Panc1 (cell line): ENCODE measurements at regions not wholly inside any gene's neighbourhood (a gene's known extent, or its start where the extent isn't known, plus 50 kb on each side); places are given as distances from the start of the nearest gene placed in this dataset.

Experiments
- ATAC-seq: fragments of 200-7000 bp; cut with Tn5 transposase; 2 replicates; pipeline ENCODE4 v1.9.1; 2020; ENCODE audit warnings: mild to moderate bottlenecking, moderate library complexity
- BruUV-seq: library from RNA; stranded (reverse); fragments of 400-500 nt; replicated peaks from 2 replicates; lab custom pipeline; 2021; lab: Mats Ljungman, UMichigan
- CTCF ChIA-PET: fragments of 300-600 bp; sonication (Branson Sonifier 250); formaldehyde crosslinking; loops from one replicate; lab custom pipeline; 2022; ENCODE audit warnings: antibody characterized with exemption; lab: Charles Lee
- POLR2A ChIA-PET: fragments of 300-600 bp; sonication (Branson Sonifier 250); formaldehyde crosslinking; loops from one replicate; lab custom pipeline; 2022; ENCODE audit warnings: antibody characterized with exemption; lab: Charles Lee
- DNase-seq: peaks from one replicate; pipeline ENCODE4 v3.0.0-alpha.2; 2010; ENCODE audit warnings: low read depth, low spot score
- H3K27ac ChIP-seq: 2 replicates; pipeline ENCODE4 v1.5.1; 2011; ENCODE audit warnings: mild to moderate bottlenecking, low read length, inconsistent platforms
- H3K27me3 ChIP-seq: fragments of 200-500 bp; sonication (Bioruptor generic); 2 replicates; pipeline ENCODE4 v1.6.0; 2014; ENCODE audit warnings: low read length, inconsistent platforms; ENCODE audit not compliant: control insufficient read depth, insufficient read depth
- H3K36me3 ChIP-seq: fragments of 200-500 bp; sonication (Bioruptor generic); 2 replicates; pipeline ENCODE4 v1.5.1; 2014; ENCODE audit warnings: inconsistent platforms, mild to moderate bottlenecking, low read length, moderate library complexity; ENCODE audit not compliant: control insufficient read depth, insufficient read depth
- H3K4me1 ChIP-seq: 2 replicates; pipeline ENCODE4 v1.5.1; 2011; ENCODE audit warnings: inconsistent platforms, mild to moderate bottlenecking, low read length, moderate library complexity; ENCODE audit not compliant: control insufficient read depth, insufficient read depth
- H3K4me3 ChIP-seq, 2 experiments: 2 replicates each; pipeline ENCODE4 v1.5.1; 2011 to 2012; ENCODE audit warnings: low read depth in 2 of 2, low read length in 2 of 2, mild to moderate bottlenecking in 2 of 2, inconsistent platforms in 1 of 2, moderate library complexity in 1 of 2
- H3K9me3 ChIP-seq: fragments of 200-500 bp; sonication (Bioruptor generic); 2 replicates; pipeline ENCODE4 v1.5.1; 2014; ENCODE audit warnings: low read depth, mild to moderate bottlenecking, inconsistent platforms, low read length, moderate library complexity; ENCODE audit not compliant: control insufficient read depth, insufficient read depth
- CTCF ChIP-seq: fragments of 450-650 bp; IDR thresholded peaks from 2 replicates; pipeline ENCODE4 v1.5.1; 2017; ENCODE audit warnings: mild to moderate bottlenecking
- POLR2AphosphoS5 ChIP-seq: IDR thresholded peaks from 2 replicates; pipeline ENCODE4 v1.6.1; 2012; ENCODE audit warnings: mild to moderate bottlenecking, low read depth, low read length, moderate library complexity
- SIN3A ChIP-seq: IDR thresholded peaks from 2 replicates; pipeline ENCODE4 v1.6.1; 2012; ENCODE audit warnings: low read depth, mild to moderate bottlenecking, low read length, moderate library complexity, borderline replicate concordance; ENCODE audit not compliant: insufficient read depth
- TCF7L2 ChIP-seq: IDR thresholded peaks from 2 replicates; pipeline ENCODE4 v1.6.1; 2011; ENCODE audit warnings: mild to moderate bottlenecking, low read depth, low read length, inconsistent platforms
- in situ Hi-C: cut with HindIII; loops from 2 replicates; pipeline ENCODE4 v1.10.0; 2016; ENCODE audit warnings: low sequenced_read_pairs, low pct_unique_long_range_greater_than_20kb
- intact Hi-C: fragments of 100-400 bp; cut with micrococcal nuclease; formaldehyde crosslinking; loops from one replicate; pipeline ENCODE4 v1.10.0; 2022; ENCODE audit not compliant: unreplicated experiment
- TF ChIP-seq, protein P1 (sequence below), 2 experiments: IDR thresholded peaks; 2 replicates each; pipeline ENCODE4 v1.6.1; 2011 to 2012; ENCODE audit warnings: low read depth in 2 of 2, control low read depth in 1 of 2, low read length in 1 of 2, mild to moderate bottlenecking in 1 of 2, moderate library complexity in 1 of 2; ENCODE audit not compliant: insufficient read depth in 1 of 2

GRCh38 chr11:93073026-93073425 is 103.6 kb downstream of the MTNR1B start:
- POLR2A ChIA-PET, result no interaction called here
- DNase-seq (no peak), ATAC-seq (no peak)
- Histone ChIP-seq H3K9me3 (no peaks in the 10 kb centered on the region), H3K36me3 (no peaks in the 10 kb centered on the region), H3K4me3 (no peak overlapping the region), H3K27ac (no peak overlapping the region), H3K4me1 (no peaks in the 10 kb centered on the region), H3K27me3 (no peaks in the 10 kb centered on the region)
- TF ChIP-seq CTCF (no peak), SIN3A (no peak), POLR2AphosphoS5 (no peak), TCF7L2 (no peak)
- TF ChIP-seq, protein P1, sequence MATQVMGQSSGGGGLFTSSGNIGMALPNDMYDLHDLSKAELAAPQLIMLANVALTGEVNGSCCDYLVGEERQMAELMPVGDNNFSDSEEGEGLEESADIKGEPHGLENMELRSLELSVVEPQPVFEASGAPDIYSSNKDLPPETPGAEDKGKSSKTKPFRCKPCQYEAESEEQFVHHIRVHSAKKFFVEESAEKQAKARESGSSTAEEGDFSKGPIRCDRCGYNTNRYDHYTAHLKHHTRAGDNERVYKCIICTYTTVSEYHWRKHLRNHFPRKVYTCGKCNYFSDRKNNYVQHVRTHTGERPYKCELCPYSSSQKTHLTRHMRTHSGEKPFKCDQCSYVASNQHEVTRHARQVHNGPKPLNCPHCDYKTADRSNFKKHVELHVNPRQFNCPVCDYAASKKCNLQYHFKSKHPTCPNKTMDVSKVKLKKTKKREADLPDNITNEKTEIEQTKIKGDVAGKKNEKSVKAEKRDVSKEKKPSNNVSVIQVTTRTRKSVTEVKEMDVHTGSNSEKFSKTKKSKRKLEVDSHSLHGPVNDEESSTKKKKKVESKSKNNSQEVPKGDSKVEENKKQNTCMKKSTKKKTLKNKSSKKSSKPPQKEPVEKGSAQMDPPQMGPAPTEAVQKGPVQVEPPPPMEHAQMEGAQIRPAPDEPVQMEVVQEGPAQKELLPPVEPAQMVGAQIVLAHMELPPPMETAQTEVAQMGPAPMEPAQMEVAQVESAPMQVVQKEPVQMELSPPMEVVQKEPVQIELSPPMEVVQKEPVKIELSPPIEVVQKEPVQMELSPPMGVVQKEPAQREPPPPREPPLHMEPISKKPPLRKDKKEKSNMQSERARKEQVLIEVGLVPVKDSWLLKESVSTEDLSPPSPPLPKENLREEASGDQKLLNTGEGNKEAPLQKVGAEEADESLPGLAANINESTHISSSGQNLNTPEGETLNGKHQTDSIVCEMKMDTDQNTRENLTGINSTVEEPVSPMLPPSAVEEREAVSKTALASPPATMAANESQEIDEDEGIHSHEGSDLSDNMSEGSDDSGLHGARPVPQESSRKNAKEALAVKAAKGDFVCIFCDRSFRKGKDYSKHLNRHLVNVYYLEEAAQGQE (IDR thresholded peaks at IDR 0.05; ENCODE audit: insufficient read depth in 1 of 2, low read depth in 2 of 2, low read length in 1 of 2), result no peak
- CTCF ChIA-PET, result no interaction called here
- no TSS peak for BruUV-seq
- intact Hi-C loops (no loop called here), in situ Hi-C loops (no loop called here)

DNA sequence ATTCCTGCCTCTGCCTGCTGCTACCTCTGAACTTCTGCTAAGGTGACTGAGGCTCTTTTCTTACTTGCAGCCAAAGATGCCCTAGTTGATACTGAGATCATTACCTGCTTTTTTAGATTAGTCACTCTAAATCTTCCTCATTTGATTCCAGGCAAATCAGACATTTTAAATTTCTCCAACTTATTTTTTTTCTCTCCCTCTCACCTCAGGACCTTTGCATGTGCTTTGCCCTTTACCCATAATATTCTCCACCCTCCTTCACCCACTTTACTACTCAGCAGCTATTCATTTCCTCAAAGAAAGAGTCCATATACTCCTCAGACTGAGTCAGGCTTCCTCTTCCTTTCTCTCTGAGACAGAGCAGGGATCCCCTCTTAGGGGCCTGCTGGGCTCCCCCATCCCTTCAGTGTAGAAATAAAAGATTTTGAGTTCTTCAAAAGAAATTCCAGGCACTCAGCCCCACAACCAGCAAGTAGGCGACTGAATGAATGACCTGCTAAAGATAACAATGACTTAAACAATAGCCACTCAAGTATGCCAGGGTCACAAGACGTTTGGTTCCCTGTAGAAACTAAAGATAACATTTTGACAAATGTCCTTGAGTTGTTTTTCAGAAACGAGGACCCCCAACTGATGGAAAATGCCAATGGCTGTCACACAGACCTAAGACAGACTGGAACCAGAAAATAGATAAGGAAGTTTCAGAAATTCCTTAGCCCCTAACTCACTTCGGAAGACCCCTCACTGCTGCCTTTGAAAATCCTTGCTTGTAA is 104.2 kb downstream of the MTNR1B start:
- TF ChIP-seq, protein P1 (IDR thresholded peaks at IDR 0.05; ENCODE audit: insufficient read depth in 1 of 2, low read depth in 2 of 2, low read length in 1 of 2), result no peak
- no peak for TF ChIP-seq SIN3A
- no peak for TF ChIP-seq CTCF
- no peak for TF ChIP-seq POLR2AphosphoS5
- TF ChIP-seq TCF7L2, result no peak
- in situ Hi-C loops (no loop called here), intact Hi-C loops (no loop called here)
- DNase-seq (no peak), ATAC-seq (no peak)
- ChIA-PET POLR2A (interaction anchor here (0.7 kb wide), 1 partner anchor 42 kb away, joined by 18 read pairs; no protein-coding TSS in a partner anchor), CTCF (no interaction called here)
- no peaks in the 10 kb centered on the region for H3K9me3 ChIP-seq
- no peak overlapping the region for H3K4me3 ChIP-seq
- no peak overlapping the region for H3K27ac ChIP-seq
- no TSS peak for BruUV-seq
- no peaks in the 10 kb centered on the region for H3K36me3 ChIP-seq
- no peaks in the 10 kb centered on the region for H3K4me1 ChIP-seq
- no peaks in the 10 kb centered on the region for H3K27me3 ChIP-seq
